ENCODE measurements at regions not wholly inside any gene's neighbourhood (a gene's known extent, or its start where the extent isn't known, plus 50 kb on each side); places are given as distances from the start of the nearest gene placed in this dataset.

DNA sequence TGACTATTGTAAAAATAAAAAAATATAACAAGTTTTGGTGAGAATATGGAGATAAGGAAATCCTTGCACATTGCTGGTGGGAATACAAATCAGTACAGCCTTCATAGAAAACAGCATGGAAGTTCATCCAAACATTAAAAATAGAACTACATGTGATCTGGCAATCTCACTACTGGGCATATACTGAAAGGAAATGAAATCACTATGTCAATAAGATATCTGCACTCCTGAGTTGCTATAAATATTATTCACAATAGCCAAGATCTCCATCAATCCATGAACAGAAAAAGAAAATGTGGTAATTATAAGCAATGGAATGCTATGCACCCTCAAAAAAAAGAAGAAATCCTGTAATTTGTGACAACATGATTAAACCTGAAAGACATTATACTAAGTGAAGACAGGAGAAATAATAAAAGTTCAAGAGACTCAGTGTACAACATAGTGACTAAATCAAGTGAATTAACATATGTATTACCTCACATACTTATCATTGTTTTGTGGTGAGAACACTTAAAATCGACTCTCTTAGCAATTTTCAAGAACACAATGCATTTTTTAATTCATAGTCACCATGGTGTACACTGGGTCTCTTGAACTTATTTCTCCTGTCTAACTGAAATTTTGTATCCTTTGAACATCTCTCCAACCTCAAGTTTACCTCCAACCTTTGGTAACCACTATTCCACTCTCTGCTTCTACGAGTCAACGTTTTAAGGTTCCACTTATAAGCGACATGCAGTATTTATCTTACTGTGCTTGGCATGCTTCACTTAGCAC, 1703.7 kb upstream of the AGA start:
- Histone ChIP-seq H3K9ac (ENCODE audit: low read length in 3 of 3) (no peak overlapping the region), H3K9me3 (ENCODE audit: control insufficient read depth in 2 of 3, insufficient read depth in 1 of 3, low read length in 3 of 3) (no peaks in the 10 kb centered on the region), H3K4me1 (ENCODE audit: control insufficient read depth in 2 of 3, insufficient read depth in 2 of 3, low read depth in 1 of 3, low read length in 3 of 3) (no peaks in the 10 kb centered on the region), H3K4me3 (ENCODE audit: low read length in 3 of 3) (no peak overlapping the region), H3K36me3 (ENCODE audit: control insufficient read depth in 2 of 3, insufficient read depth in 3 of 3, low read length in 3 of 3) (no peaks in the 10 kb centered on the region), H3K27me3 (ENCODE audit: control insufficient read depth, insufficient read depth, low read length) (no peaks in the 10 kb centered on the region), H3K27ac (ENCODE audit: low read depth in 2 of 2, low read length in 2 of 2) (no peak overlapping the region)
- TF ChIP-seq, protein P1, sequence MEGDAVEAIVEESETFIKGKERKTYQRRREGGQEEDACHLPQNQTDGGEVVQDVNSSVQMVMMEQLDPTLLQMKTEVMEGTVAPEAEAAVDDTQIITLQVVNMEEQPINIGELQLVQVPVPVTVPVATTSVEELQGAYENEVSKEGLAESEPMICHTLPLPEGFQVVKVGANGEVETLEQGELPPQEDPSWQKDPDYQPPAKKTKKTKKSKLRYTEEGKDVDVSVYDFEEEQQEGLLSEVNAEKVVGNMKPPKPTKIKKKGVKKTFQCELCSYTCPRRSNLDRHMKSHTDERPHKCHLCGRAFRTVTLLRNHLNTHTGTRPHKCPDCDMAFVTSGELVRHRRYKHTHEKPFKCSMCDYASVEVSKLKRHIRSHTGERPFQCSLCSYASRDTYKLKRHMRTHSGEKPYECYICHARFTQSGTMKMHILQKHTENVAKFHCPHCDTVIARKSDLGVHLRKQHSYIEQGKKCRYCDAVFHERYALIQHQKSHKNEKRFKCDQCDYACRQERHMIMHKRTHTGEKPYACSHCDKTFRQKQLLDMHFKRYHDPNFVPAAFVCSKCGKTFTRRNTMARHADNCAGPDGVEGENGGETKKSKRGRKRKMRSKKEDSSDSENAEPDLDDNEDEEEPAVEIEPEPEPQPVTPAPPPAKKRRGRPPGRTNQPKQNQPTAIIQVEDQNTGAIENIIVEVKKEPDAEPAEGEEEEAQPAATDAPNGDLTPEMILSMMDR (IDR thresholded peaks at IDR 0.05; ENCODE audit: borderline replicate concordance, extremely low read depth, insufficient read depth): no peak
- intact Hi-C loops (cut with DNase I): no loop called here
- FAIRE-seq: no peak
- no peak for DNase-seq

DNA sequence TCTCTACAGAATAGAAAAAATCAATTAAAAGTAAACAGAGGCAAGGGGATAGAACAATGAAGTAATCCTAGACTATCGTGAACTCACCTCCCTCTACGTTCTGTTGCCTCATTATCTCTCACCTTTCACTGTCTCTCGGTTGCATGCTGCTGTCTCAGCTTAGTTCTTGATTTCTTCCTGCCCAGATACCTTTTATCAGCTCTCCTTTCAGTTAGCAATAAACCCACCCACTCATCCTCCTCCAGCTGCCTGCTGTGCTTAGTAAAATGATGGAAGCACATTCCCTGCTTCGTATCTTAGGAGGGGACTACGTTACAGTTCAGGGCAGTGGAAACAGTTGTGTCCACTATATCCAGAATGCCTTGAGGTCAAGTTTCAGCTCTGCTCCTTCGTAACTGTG, 1709.5 kb upstream of the AGA start:
- FAIRE-seq (no peak), DNase-seq (peak in 1 of 5 donors; percentile 0)
- Histone ChIP-seq H3K9ac (ENCODE audit: low read length in 3 of 3) (no peak overlapping the region), H3K9me3 (ENCODE audit: control insufficient read depth in 2 of 3, insufficient read depth in 1 of 3, low read length in 3 of 3) (no peaks in the 10 kb centered on the region), H3K27me3 (ENCODE audit: control insufficient read depth, insufficient read depth, low read length) (no peaks in the 10 kb centered on the region), H3K27ac (ENCODE audit: low read depth in 2 of 2, low read length in 2 of 2) (no peak overlapping the region), H3K36me3 (ENCODE audit: control insufficient read depth in 2 of 3, insufficient read depth in 3 of 3, low read length in 3 of 3) (no peaks in the 10 kb centered on the region), H3K4me3 (ENCODE audit: low read length in 3 of 3) (no peak overlapping the region), H3K4me1 (ENCODE audit: control insufficient read depth in 2 of 3, insufficient read depth in 2 of 3, low read depth in 1 of 3, low read length in 3 of 3) (no peaks in the 10 kb centered on the region)
- intact Hi-C loops (cut with DNase I): no loop called here
- TF ChIP-seq, protein P1 (IDR thresholded peaks at IDR 0.05; ENCODE audit: borderline replicate concordance, extremely low read depth, insufficient read depth): no peak

DNA sequence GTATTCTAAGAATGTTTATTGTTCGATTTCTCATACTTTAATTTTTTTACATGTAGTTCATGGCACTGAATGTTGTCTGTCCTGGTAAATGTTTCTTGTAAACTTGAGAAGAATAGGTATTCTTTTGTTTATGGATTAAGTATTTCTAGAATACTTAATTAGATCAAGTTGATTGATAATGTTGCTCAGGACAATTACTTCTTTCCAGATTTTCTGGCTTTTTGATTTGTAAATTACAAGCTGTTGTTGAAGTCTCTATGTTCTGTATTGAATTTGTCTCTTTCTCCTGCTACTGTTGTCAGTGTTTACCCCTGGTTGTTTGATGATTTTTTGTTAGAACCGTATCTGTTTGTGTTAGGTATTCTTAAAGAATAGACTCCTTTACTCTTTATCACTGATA, 1720.9 kb upstream of the AGA start:
- intact Hi-C loops (cut with DNase I): no loop called here
- no peak overlapping the region for H3K27ac ChIP-seq (ENCODE audit: low read depth in 2 of 2, low read length in 2 of 2)
- no peaks in the 10 kb centered on the region for H3K36me3 ChIP-seq (ENCODE audit: control insufficient read depth in 2 of 3, insufficient read depth in 3 of 3, low read length in 3 of 3)
- DNase-seq (no peak), FAIRE-seq (no peak)
- TF ChIP-seq, protein P1 (IDR thresholded peaks at IDR 0.05; ENCODE audit: borderline replicate concordance, extremely low read depth, insufficient read depth): no peak
- no peaks in the 10 kb centered on the region for H3K4me1 ChIP-seq (ENCODE audit: control insufficient read depth in 2 of 3, insufficient read depth in 2 of 3, low read depth in 1 of 3, low read length in 3 of 3)
- no peaks in the 10 kb centered on the region for H3K9me3 ChIP-seq (ENCODE audit: control insufficient read depth in 2 of 3, insufficient read depth in 1 of 3, low read length in 3 of 3)
- no peak overlapping the region for H3K4me3 ChIP-seq (ENCODE audit: low read length in 3 of 3)
- H3K9ac ChIP-seq (ENCODE audit: low read length in 3 of 3): no peak overlapping the region
- no peaks in the 10 kb centered on the region for H3K27me3 ChIP-seq (ENCODE audit: control insufficient read depth, insufficient read depth, low read length)

Measured in kidney (tissue), 13 donors.